GM10248 (cell line): ENCODE measurements at regions not wholly inside any gene's neighbourhood (a gene's known extent, or its start where the extent isn't known, plus 50 kb on each side); places are given as distances from the start of the nearest gene placed in this dataset.

Experiments used
- CTCF ChIA-PET: fragments of 300-600 bp; sonication (Branson Sonifier 250); formaldehyde crosslinking; extraction: SDS; loops from one replicate; lab custom pipeline; 2021; ENCODE audit warnings: antibody characterized with exemption; lab: Yijun Ruan, JAX
- POLR2A ChIA-PET: fragments of 350-650 bp; sonication (Branson Sonifier 250); formaldehyde crosslinking; extraction: SDS; loops from one replicate; lab custom pipeline; 2020; ENCODE audit warnings: antibody characterized with exemption; lab: Yijun Ruan, JAX
- DNase-seq: peaks from one replicate; pipeline ENCODE4 v3.0.0; 2012; ENCODE audit errors: extremely low spot score
- TF ChIP-seq, protein P1 (sequence below): IDR thresholded peaks from 2 replicates; pipeline ENCODE4 v1.5.1; 2012; ENCODE audit warnings: mild to moderate bottlenecking, low read depth; ENCODE audit errors: extremely low read depth, missing control alignments, control extremely low read depth

DNA sequence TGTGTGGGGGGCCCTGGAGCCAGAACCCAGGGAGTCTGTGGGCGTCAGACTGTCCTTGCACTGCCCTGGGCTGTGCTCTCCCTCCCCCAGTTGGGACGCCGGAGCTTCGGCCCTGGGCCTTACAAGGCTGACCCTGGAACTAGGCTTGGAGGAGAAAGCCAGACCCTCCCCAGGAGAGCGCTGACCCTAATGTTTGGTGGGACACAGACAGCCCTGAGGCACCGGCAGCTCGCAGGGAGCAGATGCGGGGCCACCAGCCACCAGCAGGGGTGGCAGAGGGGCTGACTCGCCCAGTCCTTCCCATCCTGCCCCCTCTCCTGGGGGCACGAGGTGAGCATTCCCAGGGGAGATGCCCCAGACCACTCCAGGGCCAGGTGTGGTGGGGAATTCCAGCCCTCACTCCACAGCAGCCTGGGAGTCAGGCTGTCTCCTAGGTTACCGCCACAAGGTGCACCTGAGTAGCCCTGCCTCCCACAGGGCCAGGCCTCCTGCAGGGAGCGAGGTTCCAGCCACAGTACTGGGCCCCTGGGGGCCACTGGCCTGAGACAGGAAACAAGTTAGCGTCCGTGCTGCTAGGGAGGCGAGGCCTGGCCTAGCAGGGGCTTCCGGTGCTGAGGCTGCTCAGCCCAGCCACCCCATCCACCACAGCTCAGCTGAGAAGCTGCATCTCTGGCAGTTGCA, 134.6 kb downstream of the OLFM1 start:
- CTCF ChIA-PET = no interaction called here
- TF ChIP-seq, protein P1, sequence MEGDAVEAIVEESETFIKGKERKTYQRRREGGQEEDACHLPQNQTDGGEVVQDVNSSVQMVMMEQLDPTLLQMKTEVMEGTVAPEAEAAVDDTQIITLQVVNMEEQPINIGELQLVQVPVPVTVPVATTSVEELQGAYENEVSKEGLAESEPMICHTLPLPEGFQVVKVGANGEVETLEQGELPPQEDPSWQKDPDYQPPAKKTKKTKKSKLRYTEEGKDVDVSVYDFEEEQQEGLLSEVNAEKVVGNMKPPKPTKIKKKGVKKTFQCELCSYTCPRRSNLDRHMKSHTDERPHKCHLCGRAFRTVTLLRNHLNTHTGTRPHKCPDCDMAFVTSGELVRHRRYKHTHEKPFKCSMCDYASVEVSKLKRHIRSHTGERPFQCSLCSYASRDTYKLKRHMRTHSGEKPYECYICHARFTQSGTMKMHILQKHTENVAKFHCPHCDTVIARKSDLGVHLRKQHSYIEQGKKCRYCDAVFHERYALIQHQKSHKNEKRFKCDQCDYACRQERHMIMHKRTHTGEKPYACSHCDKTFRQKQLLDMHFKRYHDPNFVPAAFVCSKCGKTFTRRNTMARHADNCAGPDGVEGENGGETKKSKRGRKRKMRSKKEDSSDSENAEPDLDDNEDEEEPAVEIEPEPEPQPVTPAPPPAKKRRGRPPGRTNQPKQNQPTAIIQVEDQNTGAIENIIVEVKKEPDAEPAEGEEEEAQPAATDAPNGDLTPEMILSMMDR = no peak
- DNase-seq = no peak
- POLR2A ChIA-PET = no interaction called here

DNA sequence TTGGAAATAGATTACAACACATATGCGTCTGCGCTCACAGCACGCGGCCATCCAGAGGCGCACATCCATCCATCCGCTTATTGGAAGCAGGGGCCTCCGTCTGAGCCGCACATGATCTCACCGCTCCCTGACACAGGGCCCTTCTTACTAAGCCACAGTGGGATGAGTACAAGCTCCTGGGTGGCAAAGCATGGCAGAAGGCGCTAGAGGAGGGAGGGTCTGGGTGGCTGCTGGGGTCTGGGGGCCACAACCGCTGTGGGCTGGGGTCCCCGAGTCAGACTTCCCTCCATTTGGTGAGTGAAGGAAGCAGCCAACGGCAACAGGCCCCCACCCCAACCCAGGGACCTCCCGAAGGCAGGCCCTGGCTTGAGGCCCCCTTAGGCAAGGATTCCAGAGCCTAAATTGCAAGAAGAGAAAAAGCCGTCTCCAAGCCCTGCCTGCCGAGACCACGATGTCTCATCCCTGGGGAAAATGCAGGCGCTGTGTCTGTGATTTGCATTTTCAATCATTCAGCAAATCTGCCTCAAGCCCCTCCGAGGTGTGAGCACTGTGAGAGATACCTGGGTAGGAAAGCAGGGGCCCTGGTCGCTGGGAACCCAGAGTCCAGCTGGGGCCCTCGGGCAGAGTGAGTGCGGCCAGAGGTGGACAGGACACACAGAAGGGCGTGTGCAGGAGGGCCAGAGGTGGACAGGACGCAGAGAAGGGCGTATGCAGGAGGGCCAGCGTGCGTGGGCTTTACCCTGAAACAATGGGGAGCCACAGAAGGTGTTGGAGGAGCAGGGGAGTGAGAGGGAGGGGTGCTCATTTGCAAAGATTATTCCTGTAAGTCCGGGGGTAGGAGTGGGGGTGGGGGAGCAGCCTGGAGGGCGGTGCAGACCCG, 135.7 kb downstream of the OLFM1 start:
- TF ChIP-seq, protein P1 = no peak

DNA sequence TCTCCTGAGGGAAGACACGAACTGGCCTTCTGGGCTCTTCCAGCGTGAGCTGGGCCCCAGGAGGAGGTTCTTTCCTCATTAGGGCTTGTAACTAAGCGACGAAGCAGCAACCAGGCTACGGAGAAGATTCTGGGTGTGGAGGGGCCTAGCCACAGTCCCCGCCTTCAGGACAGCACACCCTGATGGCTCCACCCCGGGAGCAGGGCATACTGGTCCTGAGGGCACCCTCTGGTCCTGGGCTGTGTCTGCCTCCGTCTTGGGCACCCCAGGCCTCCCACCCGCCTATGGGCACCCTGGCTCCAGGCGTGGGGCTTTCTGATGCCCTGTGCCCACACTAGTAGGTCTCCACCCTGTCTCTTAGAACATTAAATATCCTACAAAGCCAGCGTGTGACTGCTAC, 136.4 kb downstream of the OLFM1 start:
- TF ChIP-seq, protein P1 = no peak
- DNase-seq = no peak
- ChIA-PET CTCF (no interaction called here), POLR2A (no interaction called here)

More for the DNA sequence above, 135.7 kb downstream of the OLFM1 start:
- ChIA-PET CTCF (no interaction called here), POLR2A (no interaction called here)
- DNase-seq = no peak

DNA sequence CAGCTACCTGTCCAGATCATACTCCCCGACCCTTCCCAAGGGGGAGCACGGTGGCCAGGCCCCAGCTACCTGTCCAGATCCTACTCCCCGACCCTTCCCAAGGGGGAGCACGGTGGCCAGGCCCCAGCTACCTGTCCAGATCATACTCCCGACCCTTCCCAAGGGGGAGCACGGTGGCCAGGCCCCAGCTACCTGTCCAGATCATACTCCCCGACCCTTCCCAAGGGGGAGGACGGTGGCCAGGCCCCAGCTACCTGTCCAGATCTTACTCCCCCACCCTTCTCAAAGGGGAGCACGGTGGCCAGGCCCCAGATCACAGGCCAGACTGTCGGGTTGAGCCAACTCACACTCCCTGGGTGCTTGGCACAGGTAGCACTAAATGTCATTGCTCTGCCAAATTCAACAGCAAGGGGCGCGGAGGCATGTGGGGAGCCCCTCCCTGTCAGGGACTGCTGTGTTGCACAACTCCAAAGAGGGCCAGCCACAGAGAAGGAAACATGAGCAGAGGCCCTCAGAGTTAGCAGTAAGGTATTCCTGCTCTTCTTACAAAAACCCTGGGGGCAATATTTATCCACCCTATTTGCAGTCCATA, 136.9 kb downstream of the OLFM1 start:
- CTCF ChIA-PET = no interaction called here
- POLR2A ChIA-PET = no interaction called here
- DNase-seq = no peak
- TF ChIP-seq, protein P1 = no peak

DNA sequence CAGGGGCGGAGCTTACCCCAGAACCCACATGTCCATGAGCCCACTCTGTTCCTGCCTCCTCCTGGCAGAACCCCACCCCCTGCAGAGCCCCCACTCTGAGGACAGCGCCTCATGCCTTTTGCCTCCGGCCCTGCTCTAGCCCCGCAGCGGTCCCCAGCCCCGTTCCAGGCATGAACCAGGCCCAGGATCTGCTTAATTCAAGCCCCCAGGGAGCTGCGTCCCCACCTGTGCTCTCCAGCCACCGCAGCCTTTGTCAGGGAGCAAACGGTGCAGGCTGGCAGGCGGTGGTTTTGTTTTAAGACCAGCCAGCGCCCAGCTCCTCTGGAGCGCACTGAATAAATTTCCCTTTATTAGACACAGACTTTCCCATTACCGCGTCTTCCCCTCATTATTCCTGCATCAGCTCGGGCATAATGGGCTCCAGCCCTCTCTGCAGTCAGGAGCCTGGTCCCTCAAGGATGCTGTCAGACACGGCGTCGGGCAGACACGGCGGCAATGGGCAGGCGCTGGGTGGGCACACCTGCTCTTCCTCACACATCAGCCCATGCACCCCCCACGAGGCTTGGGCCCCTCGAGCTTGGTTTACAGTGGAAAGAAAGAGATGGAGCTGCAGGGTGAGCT, 137.6 kb downstream of the OLFM1 start:
- ChIA-PET CTCF (no interaction called here), POLR2A (no interaction called here)
- DNase-seq = no peak
- TF ChIP-seq, protein P1 = no peak

DNA sequence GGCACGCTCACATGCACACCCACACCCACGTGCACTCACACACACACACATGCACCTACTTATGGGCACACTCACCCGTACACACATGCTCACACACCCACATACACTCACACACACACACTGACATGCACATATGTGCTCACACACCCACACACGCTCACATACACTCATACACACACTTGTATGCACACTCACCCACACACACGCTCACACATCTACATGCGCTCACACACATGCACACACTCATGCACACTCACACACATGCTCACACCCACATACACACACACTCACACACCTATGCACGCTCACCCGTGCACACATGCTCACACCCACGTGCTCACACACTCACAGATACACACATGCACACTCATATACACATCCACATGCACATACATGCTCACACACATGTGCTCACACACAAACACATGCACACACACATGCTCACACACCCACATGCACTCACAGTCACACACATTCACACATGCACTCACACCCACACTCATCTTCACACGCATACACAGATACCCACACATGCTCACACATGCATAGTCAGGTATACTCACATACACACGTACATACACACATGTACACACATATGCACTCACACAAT, 138.3 kb downstream of the OLFM1 start:
- CTCF ChIA-PET = no interaction called here
- TF ChIP-seq, protein P1 = no peak
- DNase-seq = no peak
- POLR2A ChIA-PET = no interaction called here
